ENCODE measurements at regions not wholly inside any gene's neighbourhood (a gene's known extent, or its start where the extent isn't known, plus 50 kb on each side); places are given as distances from the start of the nearest gene placed in this dataset.

GRCh38 chr3:107897471-107898061 lies 193.3 kb downstream of the CD47 start:
- Histone ChIP-seq H3K79me2 (ENCODE audit: insufficient read depth) (no peaks in the 10 kb centered on the region), H3K27ac (ENCODE audit: low read depth in 2 of 2, low read length in 1 of 2) (no peak overlapping the region), H3K36me3 (replicated peaks in 1 of 2; ENCODE audit: control insufficient read depth in 1 of 2, insufficient read depth in 2 of 2, low read length in 1 of 2) (no peaks in the 10 kb centered on the region), H3K4me3 (ENCODE audit: low read depth in 2 of 2, low read length in 1 of 2) (no peak overlapping the region), H3K9me2 (no peaks in the 10 kb centered on the region), H4K20me1 (ENCODE audit: insufficient read depth) (no peaks in the 10 kb centered on the region), H3K4me2 (no peak overlapping the region), H3K9ac (no peak overlapping the region), H3F3A (replicated peaks; ENCODE audit: insufficient read depth) (no peaks in the 10 kb centered on the region), H2AFZ (ENCODE audit: low read depth) (no peak overlapping the region; the same call in 1 of the 2 replicates), H3K27me3 (ENCODE audit: insufficient read depth) (no peaks in the 10 kb centered on the region), H3K4me1 (ENCODE audit: control insufficient read depth in 1 of 2, insufficient read depth in 2 of 2, low read depth in 1 of 2, low read length in 1 of 2) (peaks cover 0 to 8% of the 10 kb centered on the region in 2 experiments; a peak in 2 of 4 replicates), H3K9me3 (no peaks in the 10 kb centered on the region)
- 66% methylated on average over 4 of the region's 4 CpGs for WGBS (ENCODE audit: low lambda C conversion rate)
- no peak for DNase-seq
- TF ChIP-seq FOXJ3 (CRISPR knock-in tag; IDR thresholded peaks at IDR 0.05) (no peak), USF2 (IDR thresholded peaks at IDR 0.05; ENCODE audit: borderline replicate concordance, low read depth, low read length) (no peak), ZBTB33 (IDR thresholded peaks at IDR 0.05; ENCODE audit: borderline replicate concordance, low read depth) (no peak), FOSL2 (IDR thresholded peaks at IDR 0.05; ENCODE audit: borderline replicate concordance, low read depth) (no peak), POLR2AphosphoS5 (IDR thresholded peaks at IDR 0.05; ENCODE audit: low read depth, low read length) (no peak), EZH2phosphoT487 (IDR thresholded peaks at IDR 0.05; ENCODE audit: borderline replicate concordance, low read depth) (no peak), GATA2 (CRISPR knock-in tag; IDR thresholded peaks at IDR 0.05) (no peak; the same call in 1 of the 2 replicates), JUND (IDR thresholded peaks at IDR 0.05) (no peak), TAF1 (IDR thresholded peaks at IDR 0.05; ENCODE audit: borderline replicate concordance, low read depth, low read length) (no peak), EP300 (IDR thresholded peaks at IDR 0.05; ENCODE audit: borderline replicate concordance in 1 of 2, low read depth in 1 of 2, low read length in 1 of 2) (no peak), PBX3 (IDR thresholded peaks at IDR 0.05) (no peak), TEAD4 (IDR thresholded peaks at IDR 0.05; ENCODE audit: borderline replicate concordance, insufficient read depth) (no peak), CHD2 (IDR thresholded peaks at IDR 0.05; ENCODE audit: low read length, partially characterized antibody) (no peak), IRF3 (IDR thresholded peaks at IDR 0.05; ENCODE audit: low read depth, low read length) (no peak), MEF2A (IDR thresholded peaks at IDR 0.05; ENCODE audit: borderline replicate concordance, low read depth) (no peak), REST (IDR thresholded peaks at IDR 0.05; ENCODE audit: low read depth, low read length) (no peak), MXI1 (IDR thresholded peaks at IDR 0.05; ENCODE audit: low read depth, low read length) (no peak), RFX5 (IDR thresholded peaks at IDR 0.05; ENCODE audit: low read length) (no peak), RAD21 (IDR thresholded peaks at IDR 0.05; ENCODE audit: low read length) (no peak)
- ChIA-PET CTCF (interaction anchor here (1.2 to 1.4 kb wide), 3 partner anchors 13 to 30 kb away, joined by 3 to 4 read pairs (median 4); no protein-coding TSS in a partner anchor), POLR2A (no interaction called here)

Data from SK-N-SH (cell line).